GM23248 (cell line): ENCODE measurements at regions not wholly inside any gene's neighbourhood (a gene's known extent, or its start where the extent isn't known, plus 50 kb on each side); places are given as distances from the start of the nearest gene placed in this dataset.

ENCODE experiments used
- DNase-seq: peaks from one replicate; pipeline ENCODE4 v3.0.0-alpha.2; 2015
- H2AFZ ChIP-seq: fragments of 200-600 bp; sonication (generic); 2 replicates; pipeline ENCODE4 v1.6.1; 2016; ENCODE audit warnings: antibody characterized with exemption
- H3F3A ChIP-seq: fragments of 200-600 bp; sonication (generic); 2 replicates; pipeline ENCODE4 v1.6.1; 2016; ENCODE audit warnings: mild to moderate bottlenecking, antibody characterized with exemption, mixed run types; ENCODE audit not compliant: insufficient read depth
- H3K27ac ChIP-seq: fragments of 200-600 bp; sonication (generic); 2 replicates; pipeline ENCODE4 v1.5.1; 2016; ENCODE audit warnings: mild to moderate bottlenecking
- H3K27me3 ChIP-seq: fragments of 200-600 bp; sonication (generic); replicated peaks from 2 replicates; pipeline ENCODE4 v1.6.1; 2016; ENCODE audit warnings: mild to moderate bottlenecking; ENCODE audit not compliant: insufficient read depth
- H3K36me3 ChIP-seq: fragments of 200-600 bp; sonication (generic); 2 replicates; pipeline ENCODE4 v1.6.1; 2016; ENCODE audit warnings: low read depth, mild to moderate bottlenecking
- H3K4me1 ChIP-seq: fragments of 200-600 bp; sonication (generic); 2 replicates; pipeline ENCODE4 v1.6.1; 2016; ENCODE audit warnings: mild to moderate bottlenecking; ENCODE audit not compliant: insufficient read depth
- H3K4me2 ChIP-seq: fragments of 200-600 bp; sonication (generic); one replicate; pipeline ENCODE4 v1.6.1; 2016; ENCODE audit warnings: mild to moderate bottlenecking; ENCODE audit not compliant: unreplicated experiment
- H3K4me3 ChIP-seq: fragments of 200-600 bp; sonication (generic); 2 replicates; pipeline ENCODE4 v1.5.1; 2016; ENCODE audit warnings: mild to moderate bottlenecking
- H3K79me2 ChIP-seq: fragments of 200-600 bp; sonication (generic); 2 replicates; pipeline ENCODE4 v1.6.1; 2016; ENCODE audit warnings: mild to moderate bottlenecking; ENCODE audit not compliant: insufficient read depth
- H3K9ac ChIP-seq: fragments of 200-600 bp; sonication (generic); 2 replicates; pipeline ENCODE4 v1.6.1; 2016; ENCODE audit warnings: mild to moderate bottlenecking
- H3K9me2 ChIP-seq: fragments of 200-600 bp; sonication (generic); 2 replicates; pipeline ENCODE4 v1.6.1; 2016; ENCODE audit warnings: mixed run types, mild to moderate bottlenecking, moderate library complexity; ENCODE audit not compliant: insufficient read depth
- H3K9me3 ChIP-seq: fragments of 200-600 bp; sonication (generic); one replicate; pipeline ENCODE4 v1.6.1; 2017; ENCODE audit warnings: low read depth
- H4K20me1 ChIP-seq: fragments of 200-600 bp; sonication (generic); 2 replicates; pipeline ENCODE4 v1.6.0; 2016; ENCODE audit not compliant: insufficient read depth
- EZH2 ChIP-seq: fragments of 200-600 bp; sonication (generic); IDR thresholded peaks from 2 replicates; pipeline ENCODE4 v1.6.1; 2018; ENCODE audit warnings: antibody characterized with exemption, mild to moderate bottlenecking; ENCODE audit not compliant: insufficient read depth, poor library complexity, severe bottlenecking
- EZH2phosphoT487 ChIP-seq: fragments of 200-600 bp; sonication (generic); IDR thresholded peaks from 2 replicates; pipeline ENCODE4 v1.6.1; 2018; ENCODE audit warnings: antibody characterized with exemption, moderate library complexity, mild to moderate bottlenecking, low read depth; ENCODE audit not compliant: insufficient read depth
- WGBS, 2 experiments: methylation state at CpG; one replicate each; pipeline ENCODE4 v1.1.6; 2015 to 2017; ENCODE audit warnings: low lambda C conversion rate in 2 of 2, low coverage in 1 of 2; ENCODE audit errors: missing lambda C conversion rate in 2 of 2; 5-methylcytosine and 5-hydroxymethylcytosine counted together
- in situ Hi-C: fragments of 300-500 bp; cut with MboI; formaldehyde crosslinking; loops from 2 replicates; pipeline ENCODE4 v1.15.0; 2020

DNA sequence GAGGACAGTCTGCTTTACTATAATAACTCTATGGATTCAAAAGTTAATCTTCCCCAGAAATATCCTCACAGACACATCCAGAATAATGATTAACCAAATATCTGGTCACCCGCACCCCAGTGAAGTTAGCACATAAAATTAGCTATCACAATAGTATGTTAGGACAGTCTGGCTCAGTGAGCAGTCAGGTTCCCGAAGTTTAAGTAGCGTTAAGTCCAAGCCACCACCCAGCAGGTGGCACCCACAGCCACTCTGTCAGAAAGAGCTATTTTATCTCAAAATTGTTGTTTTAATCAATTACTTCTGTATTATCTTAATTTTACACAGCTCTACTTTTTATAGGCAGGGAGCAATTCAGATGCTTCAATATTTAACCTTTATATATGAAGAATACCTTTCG lies 537.5 kb downstream of the MBD2 start:
- Histone ChIP-seq H3K9me2 (no peaks in the 10 kb centered on the region), H2AFZ (no peak overlapping the region), H3K36me3 (no peaks in the 10 kb centered on the region), H3K9me3 (no peaks in the 10 kb centered on the region), H3F3A (no peaks in the 10 kb centered on the region), H3K27ac (no peak overlapping the region), H3K4me1 (no peaks in the 10 kb centered on the region), H3K27me3 (no peaks in the 10 kb centered on the region), H3K79me2 (no peaks in the 10 kb centered on the region), H4K20me1 (no peaks in the 10 kb centered on the region), H3K4me2 (no peak overlapping the region), H3K4me3 (no peak overlapping the region), H3K9ac (no peak overlapping the region)
- DNase-seq: peak; percentile 3
- TF ChIP-seq EZH2: no peak
- TF ChIP-seq EZH2phosphoT487: no peak
- in situ Hi-C loops: no loop called here
- WGBS, 2 experiments: 54 to 57% methylated on average over 4 of the region's 4 CpGs

DNA sequence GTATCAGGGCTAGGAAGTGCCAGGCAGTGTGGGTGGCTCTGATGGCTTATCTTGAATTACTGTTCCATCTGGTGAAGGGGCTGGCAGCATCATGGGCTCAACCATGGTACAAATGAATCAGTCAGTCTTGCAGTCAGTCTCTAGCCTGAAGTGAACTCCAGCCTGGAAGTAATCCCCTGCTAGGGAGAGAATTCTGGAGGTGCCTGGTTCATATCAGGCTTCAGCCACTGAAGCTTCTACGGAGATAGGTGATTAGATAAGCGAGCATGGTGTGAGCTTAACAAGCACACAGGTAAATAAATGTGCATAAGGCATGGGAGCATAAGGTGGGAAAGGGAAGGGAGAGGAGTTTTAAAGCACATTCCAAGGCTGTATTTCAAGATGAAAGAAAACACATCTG lies 541.7 kb downstream of the MBD2 start:
- H3K27me3 ChIP-seq: no peaks in the 10 kb centered on the region
- in situ Hi-C loops: no loop called here
- no peak for TF ChIP-seq EZH2phosphoT487
- TF ChIP-seq EZH2: no peak
- no peak for DNase-seq
- no peaks in the 10 kb centered on the region for H3K36me3 ChIP-seq
- no peak overlapping the region for H2AFZ ChIP-seq
- H3K27ac ChIP-seq: no peak overlapping the region
- H3K9me3 ChIP-seq: no peaks in the 10 kb centered on the region
- H3K79me2 ChIP-seq: no peaks in the 10 kb centered on the region
- H3K4me3 ChIP-seq: no peak overlapping the region
- no peaks in the 10 kb centered on the region for H3K9me2 ChIP-seq
- H3K4me1 ChIP-seq: no peaks in the 10 kb centered on the region
- H3K9ac ChIP-seq: no peak overlapping the region
- H3K4me2 ChIP-seq: no peak overlapping the region
- H4K20me1 ChIP-seq: no peaks in the 10 kb centered on the region
- WGBS, 2 experiments: 51 to 57% methylated on average over 2 of the region's 2 CpGs
- no peaks in the 10 kb centered on the region for H3F3A ChIP-seq

GRCh38 chr18:53677480-53677879 lies 547.0 kb downstream of the MBD2 start:
- H3K79me2 ChIP-seq: no peaks in the 10 kb centered on the region
- H3F3A ChIP-seq: no peaks in the 10 kb centered on the region
- in situ Hi-C loops: no loop called here
- H3K9ac ChIP-seq: no peak overlapping the region
- H3K9me3 ChIP-seq: no peaks in the 10 kb centered on the region
- no peaks in the 10 kb centered on the region for H3K27me3 ChIP-seq
- H3K4me2 ChIP-seq: no peak overlapping the region
- no peak for TF ChIP-seq EZH2phosphoT487
- no peak for TF ChIP-seq EZH2
- H3K4me1 ChIP-seq: no peaks in the 10 kb centered on the region
- 18 to 29% methylated on average over 1 of the region's 1 CpG for WGBS, 2 experiments
- H3K36me3 ChIP-seq: no peaks in the 10 kb centered on the region
- H2AFZ ChIP-seq: no peak overlapping the region
- no peak overlapping the region for H3K4me3 ChIP-seq
- no peaks in the 10 kb centered on the region for H4K20me1 ChIP-seq
- no peak for DNase-seq
- H3K27ac ChIP-seq: no peak overlapping the region
- no peaks in the 10 kb centered on the region for H3K9me2 ChIP-seq

GRCh38 chr18:53665701-53666100 lies 558.8 kb downstream of the MBD2 start:
- Histone ChIP-seq H3F3A (no peaks in the 10 kb centered on the region), H3K36me3 (no peaks in the 10 kb centered on the region), H3K4me1 (no peaks in the 10 kb centered on the region), H3K79me2 (no peaks in the 10 kb centered on the region), H2AFZ (no peak overlapping the region), H3K4me2 (no peak overlapping the region), H3K9me2 (no peaks in the 10 kb centered on the region), H3K9ac (no peak overlapping the region), H3K4me3 (no peak overlapping the region), H3K9me3 (no peaks in the 10 kb centered on the region), H3K27ac (no peak overlapping the region), H3K27me3 (no peaks in the 10 kb centered on the region), H4K20me1 (no peaks in the 10 kb centered on the region)
- TF ChIP-seq EZH2: no peak
- no peak for DNase-seq
- in situ Hi-C loops: no loop called here
- 34 to 49% methylated on average over 4 of the region's 4 CpGs for WGBS, 2 experiments

DNA sequence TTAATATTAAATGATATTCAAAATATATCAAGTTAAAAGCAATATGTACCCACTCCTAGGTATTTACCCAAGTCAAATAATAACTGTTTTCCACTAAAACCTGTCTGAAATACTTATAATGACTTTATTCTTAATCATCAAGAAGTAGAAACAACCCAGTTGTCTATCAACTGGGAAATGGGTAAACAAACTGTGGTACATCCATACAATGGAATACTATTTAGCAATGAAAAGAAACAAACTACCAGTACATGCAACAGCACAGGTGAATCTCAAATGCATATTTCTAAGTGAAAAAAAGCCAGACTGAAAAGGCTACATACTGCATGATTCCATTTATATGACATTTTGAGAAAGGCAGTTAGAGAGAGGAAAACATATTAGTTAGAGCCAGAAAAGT lies 559.9 kb downstream of the MBD2 start:
- Histone ChIP-seq H3K4me1 (no peaks in the 10 kb centered on the region), H3K27me3 (no peaks in the 10 kb centered on the region), H4K20me1 (no peaks in the 10 kb centered on the region), H3K79me2 (no peaks in the 10 kb centered on the region), H3K4me2 (no peak overlapping the region), H3K9me3 (no peaks in the 10 kb centered on the region), H3K9ac (no peak overlapping the region), H3K9me2 (no peaks in the 10 kb centered on the region), H3K36me3 (no peaks in the 10 kb centered on the region), H3K4me3 (no peak overlapping the region), H3K27ac (no peak overlapping the region), H3F3A (no peaks in the 10 kb centered on the region), H2AFZ (no peak overlapping the region)
- no peak for DNase-seq
- TF ChIP-seq EZH2 (no peak), EZH2phosphoT487 (no peak)
- in situ Hi-C loops: no loop called here
